Spleen (tissue), 11 donors: ENCODE measurements at regions not wholly inside any gene's neighbourhood (a gene's known extent, or its start where the extent isn't known, plus 50 kb on each side); places are given as distances from the start of the nearest gene placed in this dataset.

Source experiments
- DNase-seq: peaks from one replicate; pipeline ENCODE4 v3.0.0-alpha.2; 2020
- H3K27ac ChIP-seq, 8 donors: fragments of 200-600 bp; sonication (generic) in 7 of 8; 1 replicate in 4 of 8; 2 replicates in 4 of 8; pipeline versions ENCODE4 v1.5.0 to v1.8.0; 2016 to 2021; ENCODE audit warnings: inconsistent platforms in 4 of 8, mild to moderate bottlenecking in 4 of 8, moderate library complexity in 1 of 8
- H3K27me3 ChIP-seq, 7 donors: fragments of 200-600 bp; sonication (generic) in 6 of 7; replicated peaks in 1 of 7; 1 replicate in 4 of 7; 2 replicates in 3 of 7; pipeline versions ENCODE4 v1.5.0 to v1.8.0; 2016 to 2021; ENCODE audit warnings: inconsistent platforms in 3 of 7, mild to moderate bottlenecking in 1 of 7
- H3K36me3 ChIP-seq, 6 donors: fragments of 200-600 bp; sonication (generic) in 5 of 6; 1 replicate in 4 of 6; 2 replicates in 2 of 6; pipeline versions ENCODE4 v1.5.0 to v1.8.0; 2016 to 2021; ENCODE audit warnings: inconsistent platforms in 2 of 6
- H3K4me1 ChIP-seq, 6 donors: fragments of 200-600 bp; sonication (generic) in 5 of 6; 1 replicate in 3 of 6; 2 replicates in 3 of 6; pipeline versions ENCODE4 v1.5.0 to v1.8.0; 2016 to 2021; ENCODE audit warnings: inconsistent platforms in 3 of 6
- H3K4me3 ChIP-seq, 8 donors: fragments of 200-600 bp; sonication (generic) in 7 of 8; 1 replicate in 4 of 8; 2 replicates in 4 of 8; pipeline versions ENCODE4 v1.5.0 to v1.8.0; 2016 to 2021; ENCODE audit warnings: inconsistent platforms in 4 of 8, mild to moderate bottlenecking in 4 of 8, moderate library complexity in 2 of 8
- H3K9me3 ChIP-seq, 8 donors: fragments of 200-600 bp; sonication (generic) in 7 of 8; 1 replicate in 4 of 8; 2 replicates in 4 of 8; pipeline versions ENCODE4 v1.5.0 to v1.8.0; 2016 to 2021; ENCODE audit warnings: inconsistent platforms in 4 of 8
- CTCF ChIP-seq, 11 experiments: fragments of 200-600 bp in 7 of 11; fragments of 450-650 bp in 4 of 11; sonication (generic) in 4 of 11; IDR thresholded peaks in 8 of 11; conservative IDR thresholded peaks in 3 of 11; 1 replicate in 7 of 11; 2 replicates in 4 of 11; pipeline versions ENCODE4 v1.4.0 to v1.8.0; 2016 to 2021; ENCODE audit warnings: antibody characterized with exemption in 11 of 11, inconsistent platforms in 4 of 11, mild to moderate bottlenecking in 1 of 11
- POLR2A ChIP-seq, 3 donors: fragments of 450-650 bp; IDR thresholded peaks; one replicate each; pipeline ENCODE4 v1.5.1; 2017; ENCODE audit warnings: antibody characterized with exemption in 3 of 3, mild to moderate bottlenecking in 1 of 3
- POLR2AphosphoS5 ChIP-seq, 3 donors: sonication (generic); formaldehyde crosslinking; IDR thresholded peaks; one replicate each; pipeline ENCODE4 v1.5.1; 2017; ENCODE audit warnings: antibody characterized with exemption in 3 of 3
- WGBS, 5 donors: extraction: QIAGEN DNeasy Blood & Tissue Kit in 3 of 5; methylation state at CpG; one replicate each; pipeline versions ENCODE4 v1.1.5 to v1.1.7; 2013 to 2018; 5-methylcytosine and 5-hydroxymethylcytosine counted together
- intact Hi-C: fragments of 100-400 bp; cut with DNase I; formaldehyde crosslinking; loops from one replicate; pipeline ENCODE4 v1.15.0; 2023; ENCODE audit warnings: low total_unique reads
- donor health status: healthy with polysubstance abuse.
- donor health status: DM: no; HTN: no; CAD: no; lungs with moderate emphysema.
- donor health status: DM: no; HTN: no; CAD: no.
- donor health status: Bipolar disorder and iron deficiency.
- donor health status: healthy.
- donor health status: DM: no; HTN: no; CAD: no.
- donor health status: DM: yes; HTN: yes; CAD: no.

DNA sequence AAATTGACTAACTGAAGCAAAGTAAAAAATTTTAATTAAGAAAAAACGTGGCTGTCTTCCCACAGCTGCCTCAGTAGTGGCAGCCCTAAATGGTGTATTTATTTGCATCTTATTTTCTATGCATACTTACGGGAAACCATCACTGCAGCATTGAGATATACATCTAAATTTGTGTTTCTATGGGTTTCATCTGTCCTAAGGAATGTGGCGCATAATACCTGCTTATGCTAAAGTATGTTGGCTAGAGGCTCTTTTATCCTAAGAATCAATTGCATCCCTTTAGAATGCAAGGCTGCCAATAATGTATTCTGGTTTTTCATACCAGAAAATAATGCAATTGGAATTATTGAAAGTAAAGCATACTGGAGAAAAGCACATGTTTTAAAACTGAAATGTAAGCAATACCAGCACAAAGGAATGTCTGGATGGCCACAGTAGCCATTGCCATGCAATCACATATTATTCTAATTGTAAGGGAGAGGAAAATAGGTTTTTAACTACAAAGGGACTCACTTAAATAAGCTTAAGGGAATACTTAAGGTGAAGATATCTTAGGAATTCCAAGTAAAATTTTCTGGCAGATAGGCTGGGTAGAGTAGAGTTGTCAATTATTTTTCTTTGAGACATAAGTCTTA, 834.5 kb upstream of the NECTIN3 start:
- intact Hi-C loops = no loop called here

DNA sequence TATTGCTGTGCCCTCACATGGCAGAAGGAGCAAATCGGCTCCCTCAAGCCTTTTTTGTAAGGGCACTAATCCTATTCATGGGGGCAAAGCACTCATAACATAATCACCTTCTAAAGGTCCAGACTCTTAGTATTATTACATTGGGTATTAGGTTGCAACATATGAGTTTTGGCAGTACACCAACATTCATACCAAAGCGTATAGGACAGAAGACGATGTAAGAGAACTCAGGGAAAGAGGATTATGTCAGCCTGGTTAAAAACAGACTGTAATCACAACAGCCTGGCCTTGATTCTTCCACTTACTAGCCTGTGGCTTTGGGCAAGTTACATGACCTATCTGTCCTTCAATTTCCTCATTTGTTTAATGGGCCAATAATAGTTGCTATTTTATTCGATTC, 828.5 kb upstream of the NECTIN3 start:
- no peak for TF ChIP-seq POLR2AphosphoS5 (IDR thresholded peaks at IDR 0.05)
- TF ChIP-seq CTCF (IDR thresholded peaks at IDR 0.05 in 8 of 11, conservative IDR thresholded peaks at IDR 0.05 in 3 of 11) = no peak
- no peak for TF ChIP-seq POLR2A (IDR thresholded peaks at IDR 0.05)
- intact Hi-C loops = no loop called here
- DNase-seq = no peak

More for the DNA sequence above, 834.5 kb upstream of the NECTIN3 start:
- no peak for TF ChIP-seq POLR2A (IDR thresholded peaks at IDR 0.05)
- no peak for TF ChIP-seq POLR2AphosphoS5 (IDR thresholded peaks at IDR 0.05)
- no peak for TF ChIP-seq CTCF (IDR thresholded peaks at IDR 0.05 in 8 of 11, conservative IDR thresholded peaks at IDR 0.05 in 3 of 11)
- WGBS, 5 donors = 50 to 63% (median 57%) methylated on average over 3 of the region's 3 CpGs
- H3K4me3 ChIP-seq = no peak overlapping the region
- H3K27me3 ChIP-seq = no peaks in the 10 kb centered on the region
- no peaks in the 10 kb centered on the region for H3K4me1 ChIP-seq
- H3K36me3 ChIP-seq = no peaks in the 10 kb centered on the region
- no peak for DNase-seq
- no peaks in the 10 kb centered on the region for H3K9me3 ChIP-seq
- H3K27ac ChIP-seq = no peak overlapping the region

GRCh38 chr3:110246796-110247376, 824.7 kb upstream of the NECTIN3 start:
- Histone ChIP-seq H3K27ac (no peak overlapping the region), H3K4me1 (no peaks in the 10 kb centered on the region), H3K4me3 (no peak overlapping the region), H3K36me3 (no peaks in the 10 kb centered on the region), H3K27me3 (no peaks in the 10 kb centered on the region), H3K9me3 (no peaks in the 10 kb centered on the region)
- no peak for DNase-seq
- TF ChIP-seq POLR2A (IDR thresholded peaks at IDR 0.05) = no peak
- TF ChIP-seq POLR2AphosphoS5 (IDR thresholded peaks at IDR 0.05) = no peak
- TF ChIP-seq CTCF (IDR thresholded peaks at IDR 0.05 in 8 of 11, conservative IDR thresholded peaks at IDR 0.05 in 3 of 11) = no peak
- 27 to 42% (median 32%) methylated on average over 2 of the region's 2 CpGs for WGBS, 5 donors
- intact Hi-C loops = no loop called here

More for the DNA sequence above, 828.5 kb upstream of the NECTIN3 start:
- 82 to 93% (median 88%) methylated on average over 4 of the region's 4 CpGs for WGBS, 5 donors
- Histone ChIP-seq H3K4me3 (no peak overlapping the region), H3K36me3 (no peaks in the 10 kb centered on the region), H3K9me3 (no peaks in the 10 kb centered on the region), H3K4me1 (no peaks in the 10 kb centered on the region), H3K27ac (no peak overlapping the region), H3K27me3 (no peaks in the 10 kb centered on the region)

DNA sequence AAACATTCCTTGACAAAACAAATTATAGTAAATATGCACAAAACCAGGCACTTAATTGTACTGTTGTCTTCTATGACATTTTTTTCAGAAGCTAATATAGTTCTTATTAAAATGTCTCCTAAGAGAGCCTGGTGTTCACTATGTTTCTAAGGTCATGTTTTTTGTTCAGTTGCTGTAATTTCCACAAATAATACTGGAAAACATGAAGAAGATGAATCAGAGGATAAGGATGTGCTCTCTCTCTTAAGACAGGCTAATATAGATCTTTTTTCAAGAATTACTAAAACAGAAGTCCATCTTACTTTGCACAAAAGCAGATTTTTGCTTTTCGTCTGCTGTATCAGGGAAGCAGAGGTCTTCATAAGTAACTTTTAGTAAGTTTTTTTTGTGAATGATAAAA, 823.0 kb upstream of the NECTIN3 start:
- 79 to 90% (median 88%) methylated on average over 1 of the region's 1 CpG for WGBS, 5 donors
- Histone ChIP-seq H3K4me3 (no peak overlapping the region), H3K4me1 (no peaks in the 10 kb centered on the region), H3K27ac (no peak overlapping the region), H3K27me3 (no peaks in the 10 kb centered on the region), H3K9me3 (no peaks in the 10 kb centered on the region), H3K36me3 (no peaks in the 10 kb centered on the region)
- intact Hi-C loops = no loop called here
- TF ChIP-seq POLR2A (IDR thresholded peaks at IDR 0.05) = no peak
- TF ChIP-seq POLR2AphosphoS5 (IDR thresholded peaks at IDR 0.05) = no peak
- TF ChIP-seq CTCF (IDR thresholded peaks at IDR 0.05 in 8 of 11, conservative IDR thresholded peaks at IDR 0.05 in 3 of 11) = no peak
- no peak for DNase-seq
